Tongue (tissue), 1 donor: ENCODE measurements at regions not wholly inside any gene's neighbourhood (a gene's known extent, or its start where the extent isn't known, plus 50 kb on each side); places are given as distances from the start of the nearest gene placed in this dataset.

ENCODE experiments used
- DNase-seq: peaks from one replicate; pipeline ENCODE4 v3.0.0-alpha.2; 2015

- DNase-seq, result no peak
These were observed 2139.0 kb downstream of the ARAP2 start for GRCh38 chr4:34105311-34105710.

DNA sequence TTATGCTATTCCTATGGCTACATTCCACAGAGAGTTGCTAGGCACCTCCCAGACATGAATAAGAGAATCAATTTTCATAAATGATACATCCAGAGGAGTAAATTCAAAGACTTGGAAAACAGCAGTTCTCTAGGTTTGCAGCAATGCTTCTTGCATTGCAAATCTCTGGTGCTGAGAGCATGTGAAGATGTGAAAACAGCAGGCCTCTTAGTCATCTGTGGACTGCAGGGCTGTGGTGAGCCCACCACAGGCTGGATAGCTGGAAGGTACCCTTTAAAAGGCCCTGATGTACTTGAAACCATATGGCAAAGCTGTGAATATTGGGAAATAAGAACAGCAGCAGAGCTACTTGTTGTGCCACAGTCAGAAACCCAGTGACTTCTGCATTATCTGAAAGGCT lies 2135.9 kb downstream of the ARAP2 start:
- DNase-seq, result no peak

GRCh38 chr4:34112573-34112972 lies 2131.7 kb downstream of the ARAP2 start:
- no peak for DNase-seq

DNA sequence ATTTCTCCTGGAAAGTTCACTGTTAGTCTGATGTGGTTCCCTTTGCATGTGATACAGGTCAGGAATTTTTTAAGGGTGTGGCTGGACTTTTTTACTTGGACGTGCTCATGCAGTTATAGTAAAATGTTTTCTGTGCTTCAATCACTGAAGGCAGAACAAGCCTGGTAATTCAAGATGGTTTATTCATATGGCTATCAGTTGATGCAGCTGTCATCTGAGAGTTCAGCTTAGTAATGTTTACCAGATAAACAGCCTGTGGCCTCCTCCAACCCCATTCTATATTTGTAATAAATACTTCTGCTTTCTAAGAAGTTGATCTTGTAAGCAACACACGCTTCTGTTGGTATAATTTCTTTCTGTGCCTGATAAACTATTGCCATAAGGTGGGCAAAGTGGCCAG lies 2105.9 kb downstream of the ARAP2 start:
- peak; percentile 18 for DNase-seq

GRCh38 chr4:34139346-34139745 lies 2105.0 kb downstream of the ARAP2 start:
- no peak for DNase-seq

- no peak for DNase-seq
These were observed 2095.9 kb downstream of the ARAP2 start for GRCh38 chr4:34148322-34148908.

GRCh38 chr4:34157547-34157946 lies 2086.8 kb downstream of the ARAP2 start:
- DNase-seq, result no peak

GRCh38 chr4:34158878-34159277 lies 2085.4 kb downstream of the ARAP2 start:
- no peak for DNase-seq

- no peak for DNase-seq
These were observed 2073.4 kb downstream of the ARAP2 start for GRCh38 chr4:34170946-34171345.

- DNase-seq, result no peak
These were observed 2067.7 kb downstream of the ARAP2 start for GRCh38 chr4:34176609-34177008.

- DNase-seq, result no peak
These were observed 2065.8 kb downstream of the ARAP2 start for GRCh38 chr4:34178476-34178875.

- no peak for DNase-seq
These were observed 2062.9 kb downstream of the ARAP2 start for GRCh38 chr4:34181311-34181841.

DNA sequence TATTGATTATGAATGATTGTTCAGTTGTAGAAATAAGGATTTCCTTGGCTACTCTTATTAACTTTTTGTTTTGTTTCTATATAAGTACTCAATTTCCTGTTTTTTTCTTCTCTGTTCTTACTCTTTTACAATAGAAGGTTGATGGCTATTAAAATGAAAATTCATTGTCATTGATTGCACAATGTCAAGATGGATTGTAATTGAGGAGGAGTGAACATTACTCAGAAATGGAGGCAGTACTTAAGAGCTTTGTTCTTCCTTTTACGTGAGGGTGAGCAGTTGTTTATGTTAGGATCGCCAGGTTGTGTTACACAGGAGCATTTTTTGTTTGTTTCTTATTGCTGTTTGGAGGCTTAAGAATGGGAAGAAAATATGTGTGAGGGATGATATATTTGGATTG lies 2062.4 kb downstream of the ARAP2 start:
- DNase-seq, result no peak

- DNase-seq, result peak; percentile 5
These were observed 2062.0 kb downstream of the ARAP2 start for GRCh38 chr4:34182306-34182705.

DNA sequence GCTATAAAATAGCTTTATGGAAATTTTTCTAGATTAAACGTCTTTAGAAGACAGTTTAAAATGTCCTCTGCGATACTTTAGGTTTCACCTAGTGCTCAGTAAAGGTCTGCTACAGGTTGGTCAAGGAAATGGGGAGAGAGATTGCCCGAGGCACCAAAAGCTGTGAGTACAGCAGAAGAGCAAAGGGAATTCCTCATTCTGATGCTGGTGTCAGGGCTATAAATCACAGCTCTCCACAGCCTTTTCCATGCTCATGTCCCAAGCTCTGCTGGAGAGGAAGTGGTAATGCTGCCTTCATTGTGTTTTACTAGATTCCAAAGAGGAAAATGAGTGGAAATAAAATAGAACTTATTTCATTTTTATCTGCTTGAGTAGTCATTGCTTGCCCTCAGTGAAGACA lies 2060.4 kb downstream of the ARAP2 start:
- DNase-seq, result no peak

GRCh38 chr4:34187056-34187455 lies 2057.3 kb downstream of the ARAP2 start:
- peak; percentile 5 for DNase-seq

- DNase-seq, result no peak
These were observed 2052.9 kb downstream of the ARAP2 start for GRCh38 chr4:34191443-34191842.

DNA sequence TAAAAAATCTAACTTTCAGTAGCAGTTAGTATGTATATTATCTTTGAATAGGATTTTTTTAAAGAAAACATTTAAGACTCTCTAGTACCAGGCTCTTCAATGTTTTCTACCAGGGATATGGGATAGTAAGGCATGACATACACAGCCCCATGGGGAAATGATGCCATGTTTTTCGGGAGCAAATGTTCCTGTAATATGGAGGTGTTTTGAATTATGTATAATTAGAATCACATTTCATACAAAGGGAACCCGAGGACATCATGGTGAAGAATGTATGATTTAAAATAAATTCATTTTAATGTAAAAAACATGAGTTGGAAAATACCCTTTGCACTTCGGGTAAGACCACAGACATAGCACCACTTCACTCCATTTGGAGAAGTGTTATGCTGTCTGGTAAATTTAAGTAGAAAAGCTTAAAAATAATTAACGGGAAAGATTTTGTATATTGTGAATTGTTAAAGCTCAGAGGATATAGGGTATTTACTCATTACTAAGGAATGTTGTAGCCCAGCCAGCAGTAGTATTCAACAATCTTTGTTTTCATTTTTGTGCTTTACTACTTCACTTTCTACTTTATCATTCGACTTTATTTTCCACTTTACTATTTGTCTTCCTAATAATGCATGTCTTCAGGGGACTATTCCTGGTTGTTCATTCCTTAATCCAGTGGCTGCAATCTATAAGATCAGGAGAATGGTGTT lies 2050.7 kb downstream of the ARAP2 start:
- no peak for DNase-seq

DNA sequence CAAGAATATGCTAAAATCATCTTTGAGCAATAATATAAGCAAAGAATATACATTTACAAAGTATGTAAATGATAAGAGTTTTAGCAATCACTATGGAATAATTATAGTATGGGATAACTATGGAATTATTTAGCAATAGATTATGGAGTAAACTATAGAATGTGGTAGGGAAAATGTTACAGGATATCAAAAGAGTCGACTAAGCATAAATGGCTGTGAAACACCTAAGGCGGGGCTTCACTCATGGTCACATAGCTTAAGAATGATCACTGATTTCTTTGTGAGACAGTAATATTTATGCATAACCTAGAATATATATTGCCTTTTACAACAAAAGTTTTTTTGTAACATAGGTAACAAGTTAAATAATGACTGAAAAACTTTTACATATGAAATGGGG lies 2049.7 kb downstream of the ARAP2 start:
- no peak for DNase-seq

GRCh38 chr4:34196375-34196774 lies 2047.9 kb downstream of the ARAP2 start:
- DNase-seq, result no peak

- DNase-seq, result no peak
These were observed 2045.3 kb downstream of the ARAP2 start for GRCh38 chr4:34198966-34199365.

DNA sequence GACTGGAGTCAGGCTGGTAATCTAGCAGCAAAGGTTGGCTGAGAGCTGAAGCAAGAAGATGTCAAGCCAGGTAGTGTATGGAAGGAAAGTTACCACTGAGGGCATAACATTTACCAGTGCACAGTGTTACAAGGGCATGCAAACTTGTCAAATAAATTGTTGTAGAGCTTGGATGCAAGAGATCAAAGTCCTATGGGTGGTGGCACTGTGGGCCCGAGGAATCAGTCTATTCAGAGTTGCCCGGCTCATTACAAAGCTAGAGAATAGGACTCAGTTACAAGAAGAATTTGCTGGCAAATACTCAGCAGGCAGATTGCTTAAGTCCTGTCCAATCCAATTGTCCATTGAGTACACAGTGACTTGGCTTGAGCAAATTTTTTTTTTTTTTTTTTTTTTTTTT lies 2043.8 kb downstream of the ARAP2 start:
- no peak for DNase-seq

DNA sequence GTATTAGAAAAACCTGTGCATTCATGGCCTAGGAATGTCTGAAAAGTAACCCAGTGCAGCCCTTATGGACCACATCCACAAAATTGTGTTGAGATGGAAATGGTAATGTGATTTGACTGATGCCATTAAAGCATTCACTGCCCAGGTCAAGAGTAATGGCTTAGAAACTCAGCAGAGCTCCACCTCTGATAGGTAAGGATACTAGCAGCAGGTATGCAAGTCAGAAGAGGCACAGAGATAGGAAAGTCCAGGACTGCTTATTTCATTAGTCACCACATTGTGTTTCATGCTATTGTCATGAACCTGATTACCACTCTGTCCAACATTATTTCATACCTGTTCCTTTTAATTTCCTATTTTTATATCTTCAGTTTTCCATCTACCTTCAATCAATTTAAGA lies 2042.2 kb downstream of the ARAP2 start:
- no peak for DNase-seq

GRCh38 chr4:34220601-34221000 lies 2023.7 kb downstream of the ARAP2 start:
- peak; percentile 39 for DNase-seq
